GM21360 (cell line): ENCODE measurements at regions not wholly inside any gene's neighbourhood (a gene's known extent, or its start where the extent isn't known, plus 50 kb on each side); places are given as distances from the start of the nearest gene placed in this dataset.

Experiments used
- ATAC-seq: cut with Tn5 transposase; IDR thresholded peaks from one replicate; pipeline ENCODE4 v1.9.1; 2021; ENCODE audit warnings: mild to moderate bottlenecking, moderate library complexity; ENCODE audit not compliant: unreplicated experiment

- ATAC-seq = no peak
Observed at GRCh38 chr4:32572366-32572765, 1852.2 kb downstream of the PCDH7 start.

GRCh38 chr4:32574803-32575202, 1854.6 kb downstream of the PCDH7 start:
- ATAC-seq = no peak

- ATAC-seq = no peak
Observed at GRCh38 chr4:32589097-32589496, 1868.9 kb downstream of the PCDH7 start.

- ATAC-seq = no peak
Observed at GRCh38 chr4:32589853-32590252, 1869.7 kb downstream of the PCDH7 start.

- ATAC-seq = no peak
Observed at GRCh38 chr4:32597354-32597753, 1877.2 kb downstream of the PCDH7 start.

- no peak for ATAC-seq
Observed at GRCh38 chr4:32601848-32602247, 1881.7 kb downstream of the PCDH7 start.

- ATAC-seq = no peak
Observed at GRCh38 chr4:32607978-32608377, 1887.8 kb downstream of the PCDH7 start.

- ATAC-seq = no peak
Observed at GRCh38 chr4:32624943-32625603, 1904.9 kb downstream of the PCDH7 start.

- no peak for ATAC-seq
Observed at GRCh38 chr4:32625687-32626337, 1905.6 kb downstream of the PCDH7 start.

GRCh38 chr4:32631831-32632230, 1911.7 kb downstream of the PCDH7 start:
- ATAC-seq = no peak

- no peak for ATAC-seq
Observed at GRCh38 chr4:32633421-32633820, 1913.3 kb downstream of the PCDH7 start.

GRCh38 chr4:32645653-32646052, 1925.5 kb downstream of the PCDH7 start:
- no peak for ATAC-seq

GRCh38 chr4:32658019-32658418, 1937.8 kb downstream of the PCDH7 start:
- no peak for ATAC-seq

GRCh38 chr4:32661229-32661628, 1941.1 kb downstream of the PCDH7 start:
- ATAC-seq = no peak

- no peak for ATAC-seq
Observed at GRCh38 chr4:32662803-32663202, 1942.6 kb downstream of the PCDH7 start.

GRCh38 chr4:32672359-32672758, 1952.2 kb downstream of the PCDH7 start:
- ATAC-seq = no peak

GRCh38 chr4:32680946-32681345, 1960.8 kb downstream of the PCDH7 start:
- no peak for ATAC-seq

GRCh38 chr4:32684160-32684559, 1964.0 kb downstream of the PCDH7 start:
- no peak for ATAC-seq

- ATAC-seq = no peak
Observed at GRCh38 chr4:32686123-32686522, 1966.0 kb downstream of the PCDH7 start.

GRCh38 chr4:32689518-32689917, 1969.3 kb downstream of the PCDH7 start:
- ATAC-seq = no peak

GRCh38 chr4:32697281-32697814, 1977.2 kb downstream of the PCDH7 start:
- no peak for ATAC-seq

GRCh38 chr4:32700838-32701237, 1980.7 kb downstream of the PCDH7 start:
- no peak for ATAC-seq
